ENCODE measurements at regions not wholly inside any gene's neighbourhood (a gene's known extent, or its start where the extent isn't known, plus 50 kb on each side); places are given as distances from the start of the nearest gene placed in this dataset.

DNA sequence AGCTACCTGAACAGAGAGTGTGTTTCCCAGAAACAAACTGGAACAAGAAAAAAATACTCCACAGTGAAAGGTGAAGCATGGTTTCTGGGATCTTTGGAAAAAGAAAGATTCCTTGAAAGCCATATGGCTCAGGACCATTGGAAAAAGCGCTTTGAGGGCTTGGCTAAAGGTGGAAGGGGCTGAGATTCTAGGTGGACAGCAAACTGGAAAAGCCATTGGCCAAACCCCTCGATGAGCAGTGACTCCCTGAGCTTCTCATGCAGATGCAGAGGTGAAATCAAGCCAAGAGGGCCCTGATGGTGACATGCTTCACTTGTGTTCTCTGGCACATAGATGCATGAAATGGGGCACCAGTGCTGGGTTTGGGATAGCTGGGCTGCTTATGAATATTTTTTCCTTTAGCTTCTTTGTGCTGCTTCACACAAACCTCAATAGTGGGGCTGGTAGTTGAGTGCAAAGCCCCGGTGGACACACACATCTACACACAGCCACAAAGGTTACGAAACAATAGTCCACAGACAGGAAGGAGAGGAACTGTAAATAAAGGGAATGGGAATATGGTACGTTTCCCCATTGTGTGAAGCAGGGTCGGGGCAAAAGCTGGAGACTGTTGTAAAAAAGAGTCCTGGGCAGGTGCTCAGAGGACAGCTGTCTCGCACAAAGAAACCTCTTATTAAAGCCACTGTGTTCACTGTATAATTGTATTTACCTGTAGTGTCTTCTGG lies 117.8 kb downstream of the FOXA2 start:
- no peak for DNase-seq (ENCODE audit: low read depth in 2 of 2)

DNA sequence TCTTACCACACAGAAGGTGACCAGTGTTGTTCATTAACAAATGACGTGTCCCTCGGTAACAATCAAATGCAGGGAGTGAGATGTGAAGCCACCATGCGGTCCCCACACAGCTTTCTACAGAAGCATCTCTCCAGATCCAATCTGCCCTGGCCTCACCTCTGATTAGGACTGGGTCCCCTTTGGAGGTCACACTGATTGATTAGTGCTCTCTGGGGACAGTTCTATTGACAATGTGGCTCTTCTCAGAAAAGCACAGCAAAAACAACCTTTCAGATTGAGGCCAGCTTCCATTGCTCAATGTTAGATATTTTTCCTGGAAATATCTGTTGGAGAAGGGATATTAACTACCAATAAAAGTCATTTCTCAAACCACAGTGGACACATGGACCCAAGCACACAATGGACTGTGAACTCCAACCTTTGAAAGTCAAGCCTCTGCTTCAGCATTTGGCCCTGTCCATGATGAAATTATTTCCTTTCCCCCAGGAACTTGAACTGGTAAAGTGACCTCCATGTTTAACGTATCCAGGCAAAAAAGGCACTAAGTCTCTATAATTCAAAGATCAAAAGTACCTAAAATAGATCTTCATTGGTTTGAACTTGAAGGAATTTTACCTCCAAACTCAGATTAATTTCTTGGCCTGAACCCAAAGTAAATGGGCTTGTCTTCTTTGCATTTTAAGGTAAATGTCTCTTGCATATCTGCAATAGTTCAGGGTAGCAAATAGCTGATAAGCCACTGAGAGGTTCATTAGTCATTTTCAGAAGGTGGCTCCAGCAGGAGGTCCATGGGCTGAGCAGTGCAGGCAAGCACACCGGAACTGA lies 118.5 kb downstream of the FOXA2 start:
- no peak for DNase-seq (ENCODE audit: low read depth in 2 of 2)

DNA sequence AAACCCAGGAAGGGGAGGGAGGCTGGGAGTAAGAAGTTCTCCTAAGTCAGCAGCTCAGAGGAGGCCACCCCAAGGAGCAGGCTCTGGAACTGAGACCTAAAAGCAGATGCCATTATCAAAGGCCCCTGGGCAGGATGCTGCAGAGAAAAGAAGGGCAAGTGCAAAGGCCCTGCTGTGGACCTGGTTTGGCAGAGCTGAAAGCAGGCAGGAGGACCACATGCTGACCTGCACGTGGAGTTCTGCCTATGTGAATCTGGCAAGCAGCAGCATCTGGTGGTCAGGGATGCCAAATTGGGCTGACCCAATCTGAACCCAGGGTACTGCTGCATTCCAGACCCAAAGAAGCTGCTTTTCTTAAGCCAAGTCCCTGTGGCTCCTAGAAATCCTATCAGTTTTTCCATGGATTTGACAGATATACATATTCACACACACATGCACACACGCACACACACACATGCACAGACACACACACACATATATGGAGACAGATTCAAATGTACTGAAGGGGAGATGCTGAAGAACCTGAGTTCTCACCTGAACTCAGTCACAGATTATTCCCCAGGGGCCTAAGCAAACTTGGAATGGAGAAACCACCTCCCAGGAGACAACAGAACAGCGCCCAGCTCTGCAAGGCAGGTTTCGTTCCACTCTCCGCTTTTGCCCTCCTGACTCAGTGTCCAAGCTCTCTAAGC lies 119.9 kb downstream of the FOXA2 start:
- DNase-seq (ENCODE audit: low read depth in 2 of 2): no peak

DNA sequence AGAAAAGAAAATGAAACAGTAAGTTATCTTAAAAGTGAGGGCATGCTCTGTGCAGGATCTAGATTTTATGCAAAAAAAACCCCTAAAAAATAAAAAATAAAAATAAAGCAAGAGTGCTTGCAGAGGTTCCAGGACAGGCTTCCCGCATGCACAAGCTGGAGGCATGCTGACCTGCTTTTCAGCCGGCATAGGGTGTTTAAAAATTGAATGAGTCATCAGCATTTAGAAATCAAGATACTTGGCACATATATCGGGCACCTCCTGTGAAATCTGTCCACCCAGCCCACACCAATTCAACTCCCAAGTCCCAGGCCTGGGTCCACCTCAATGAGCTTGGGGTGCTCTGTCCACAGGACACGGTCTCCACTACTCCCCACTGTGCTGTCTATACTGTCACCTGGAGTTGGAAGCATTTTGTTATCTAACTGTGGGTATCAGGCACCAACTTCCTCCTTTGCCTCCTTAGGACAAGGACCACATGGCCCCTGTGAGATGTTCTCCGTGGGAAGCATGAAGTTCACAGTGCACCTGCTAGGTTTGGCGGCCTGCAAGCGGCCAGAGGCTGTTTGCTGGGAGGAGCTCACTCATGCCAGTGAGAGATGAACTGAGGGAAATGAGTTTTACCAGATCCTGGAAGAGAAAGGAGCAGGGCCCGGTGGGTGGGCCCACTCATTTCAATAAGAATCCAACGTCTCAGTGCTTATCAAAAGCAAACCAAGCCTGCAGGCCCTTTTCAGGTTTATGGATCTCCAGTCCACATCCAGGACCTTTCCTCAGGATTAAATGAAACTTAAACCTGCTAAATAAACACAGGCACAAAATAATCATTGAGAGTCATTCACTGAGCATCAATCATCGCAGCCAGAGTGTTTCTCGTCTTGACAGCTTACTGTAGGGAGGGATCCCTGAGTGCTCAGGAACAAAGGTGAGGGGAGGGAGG lies 121.1 kb downstream of the FOXA2 start:
- no peak for DNase-seq (ENCODE audit: low read depth in 2 of 2)

- DNase-seq (ENCODE audit: low read depth in 2 of 2): no peak
These were observed 123.6 kb downstream of the FOXA2 start for GRCh38 chr20:22460803-22461202.

DNA sequence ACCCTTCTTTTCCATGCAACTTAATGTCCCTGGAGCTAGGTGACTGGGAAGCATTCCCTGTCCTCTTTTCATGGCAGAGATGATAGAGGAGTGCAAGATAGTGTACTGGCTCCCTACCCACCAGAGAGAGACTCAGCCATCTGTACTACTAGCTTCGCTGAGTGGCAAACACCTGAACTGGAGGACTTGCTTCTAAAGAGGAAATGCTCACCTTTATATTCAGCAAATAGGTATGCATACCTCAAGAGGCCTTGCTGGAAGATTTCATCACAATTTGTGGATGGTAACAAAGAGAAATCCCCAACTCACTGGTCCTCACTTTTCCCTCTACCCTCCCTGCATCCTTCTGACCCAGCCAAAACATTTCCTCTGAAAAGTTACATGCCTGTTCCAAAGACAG lies 124.1 kb downstream of the FOXA2 start:
- no peak for DNase-seq (ENCODE audit: low read depth in 2 of 2)

- DNase-seq (ENCODE audit: low read depth in 2 of 2): no peak
These were observed 124.6 kb downstream of the FOXA2 start for GRCh38 chr20:22459754-22460153.

- no peak for DNase-seq (ENCODE audit: low read depth in 2 of 2)
These were observed 128.3 kb downstream of the FOXA2 start for GRCh38 chr20:22456109-22456508.

DNA sequence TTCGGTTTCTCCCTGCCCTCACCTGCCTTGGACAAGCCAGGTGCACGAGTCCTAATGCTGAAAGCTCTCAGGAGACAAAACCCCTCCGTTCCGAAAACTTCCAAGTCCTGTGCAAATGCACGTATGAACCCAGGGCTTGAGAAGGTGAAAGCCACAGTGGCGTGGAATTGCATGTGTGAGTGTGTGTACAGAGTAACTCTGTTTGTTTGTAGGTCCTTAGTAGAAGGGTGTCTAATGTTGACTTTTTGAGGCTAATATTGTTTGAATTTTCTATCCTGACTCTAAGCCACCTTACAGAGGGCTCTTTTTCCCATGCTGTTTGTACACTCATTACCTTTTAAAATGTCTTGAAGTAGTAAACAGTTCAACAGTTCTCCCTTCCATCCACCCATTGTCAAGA lies 129.1 kb downstream of the FOXA2 start:
- no peak for DNase-seq (ENCODE audit: low read depth in 2 of 2)

DNA sequence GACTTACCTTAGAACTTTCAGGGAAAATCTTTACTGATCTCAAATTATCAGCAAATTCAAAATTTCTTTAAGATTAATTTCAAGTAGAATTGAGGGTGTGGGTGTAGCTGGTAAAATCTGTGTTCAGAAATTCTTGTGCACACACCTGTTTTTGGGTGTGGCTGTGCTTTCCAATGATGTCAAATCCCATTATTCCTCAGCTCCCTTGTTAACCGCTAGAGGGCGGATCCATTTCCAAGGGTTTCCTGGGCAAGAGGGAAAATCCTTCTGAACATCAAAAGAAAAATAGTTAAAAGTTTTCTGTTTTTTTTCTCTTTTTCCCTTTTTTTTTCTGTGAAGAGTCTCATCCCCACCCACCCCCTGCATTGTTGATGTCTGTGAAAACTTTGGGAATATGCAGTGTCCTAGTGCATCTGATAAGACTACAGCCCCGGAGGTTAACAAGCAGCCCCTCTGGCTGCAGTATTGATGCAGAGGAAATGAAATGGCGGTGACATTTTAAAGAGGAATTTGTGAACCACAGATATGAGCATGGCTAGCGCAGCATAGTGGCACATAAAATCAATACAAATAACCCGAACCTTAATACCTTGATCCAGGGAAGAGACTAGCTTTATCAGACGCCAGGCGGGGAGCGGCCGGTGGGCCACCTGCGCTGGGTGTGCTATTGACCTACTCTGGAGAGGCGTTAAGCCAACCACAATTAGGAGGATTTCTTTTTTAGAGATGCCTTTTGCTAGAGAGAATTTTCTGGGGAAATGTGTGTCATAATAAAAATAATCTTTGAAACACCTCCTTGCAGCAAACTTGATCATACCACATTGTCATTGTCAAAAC lies 130.9 kb downstream of the FOXA2 start:
- DNase-seq (ENCODE audit: low read depth in 2 of 2): no peak

- no peak for DNase-seq (ENCODE audit: low read depth in 2 of 2)
These were observed 131.8 kb downstream of the FOXA2 start for GRCh38 chr20:22452442-22453011.

DNA sequence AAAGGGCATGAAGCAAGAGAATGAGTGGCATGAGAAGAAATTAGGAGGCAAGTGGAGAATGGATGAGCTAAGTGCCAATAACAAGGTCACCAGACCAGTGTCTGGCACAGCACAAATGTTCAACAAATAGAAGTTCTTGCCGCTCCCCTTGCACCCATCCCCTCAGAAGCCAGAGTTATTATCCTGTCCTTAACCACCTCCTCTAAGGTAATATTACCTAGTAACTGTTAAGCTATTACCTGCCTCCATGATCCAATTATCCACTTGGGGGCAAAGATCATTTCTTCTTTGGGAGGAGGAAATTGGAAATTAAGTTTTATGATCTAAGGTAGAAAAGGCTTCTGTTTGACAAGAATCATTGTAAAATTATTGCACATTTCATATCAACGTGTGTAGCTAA lies 133.8 kb downstream of the FOXA2 start:
- no peak for DNase-seq (ENCODE audit: low read depth in 2 of 2)

- DNase-seq (ENCODE audit: low read depth in 2 of 2): no peak
These were observed 135.0 kb downstream of the FOXA2 start for GRCh38 chr20:22449188-22449973.

- no peak for DNase-seq (ENCODE audit: low read depth in 2 of 2)
These were observed 137.0 kb downstream of the FOXA2 start for GRCh38 chr20:22447447-22447778.

- DNase-seq (ENCODE audit: low read depth in 2 of 2): no peak
These were observed 137.5 kb downstream of the FOXA2 start for GRCh38 chr20:22446613-22447446.

DNA sequence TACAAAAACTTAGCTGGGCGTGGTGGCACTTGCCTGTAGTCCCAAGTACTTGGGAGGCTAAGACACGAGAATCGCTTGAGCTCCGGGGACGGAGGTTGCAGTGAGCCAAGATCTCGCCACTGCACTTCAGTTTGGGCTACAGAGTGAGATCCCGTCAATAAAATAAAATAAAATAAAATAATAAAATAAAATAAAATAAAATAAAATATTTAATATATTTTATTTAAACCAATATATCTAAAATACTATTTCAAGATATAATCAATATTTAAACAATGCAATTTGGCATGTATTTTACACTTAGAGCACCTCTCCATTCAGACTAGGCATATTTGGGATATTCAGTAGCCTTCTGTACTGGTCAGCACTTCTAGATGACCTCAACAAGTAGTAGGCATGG lies 142.1 kb downstream of the FOXA2 start:
- DNase-seq (ENCODE audit: low read depth in 2 of 2): no peak

DNA sequence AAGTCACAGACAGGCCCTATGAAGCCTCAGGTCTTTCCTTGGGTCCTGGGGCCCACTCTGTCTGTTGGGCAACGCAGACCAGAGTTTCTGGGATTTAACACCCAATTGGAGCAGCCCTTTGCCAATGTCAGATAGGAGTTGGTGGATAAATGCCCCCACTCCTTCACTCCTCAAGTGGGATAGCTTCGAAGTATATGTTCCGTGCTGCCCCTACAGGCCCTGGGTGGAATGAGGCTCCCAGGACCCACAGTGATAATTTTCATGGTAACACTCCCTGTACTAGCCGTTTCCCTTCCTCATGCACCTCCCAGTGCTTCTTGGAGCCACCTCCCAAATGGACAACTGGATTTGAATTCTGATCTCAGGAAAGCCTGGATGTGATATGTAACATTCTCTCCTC lies 145.4 kb downstream of the FOXA2 start:
- DNase-seq (ENCODE audit: low read depth in 2 of 2): no peak

DNA sequence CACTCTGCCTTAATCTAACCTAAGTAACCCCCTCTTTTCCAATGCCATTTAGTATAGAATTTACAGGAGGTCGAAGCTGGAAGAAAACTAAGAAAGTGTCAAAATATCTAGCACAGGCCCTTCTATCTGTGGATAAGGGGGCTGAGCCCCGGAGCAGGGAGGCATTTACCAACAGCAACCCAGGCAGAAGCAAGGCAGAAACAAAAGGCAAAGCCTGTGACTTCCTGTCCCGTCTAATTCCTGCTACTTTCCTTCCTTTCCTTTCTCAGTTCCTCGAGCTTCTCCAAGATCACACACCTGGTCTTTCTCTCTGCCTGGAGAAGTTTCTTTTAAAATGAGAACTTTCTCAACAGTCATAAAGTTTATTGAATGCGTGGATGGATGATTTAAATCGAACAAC lies 146.0 kb downstream of the FOXA2 start:
- DNase-seq (ENCODE audit: low read depth in 2 of 2): no peak

DNA sequence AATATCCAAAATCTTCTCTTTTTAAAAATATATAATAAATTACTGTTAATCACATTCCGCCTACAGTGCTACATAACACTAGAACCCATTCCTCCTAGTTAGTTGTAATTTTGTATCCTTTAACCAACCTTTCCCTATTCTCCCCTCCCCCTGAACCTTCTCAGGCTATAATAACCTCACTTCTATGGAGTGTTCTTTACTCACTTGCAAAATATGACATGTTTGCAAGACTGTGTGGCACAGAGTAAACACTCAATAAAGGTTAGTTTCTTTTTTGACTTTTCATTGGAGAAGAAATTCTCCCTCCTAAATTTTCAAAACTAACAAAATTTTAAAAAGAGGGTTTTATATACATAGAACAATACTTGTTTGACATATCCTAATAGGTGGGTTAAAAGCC lies 147.0 kb downstream of the FOXA2 start:
- DNase-seq (ENCODE audit: low read depth in 2 of 2): no peak

Measured in stimulated activated CD8-positive, alpha-beta memory T cell treated with anti-CD3 and anti-CD28 coated beads, Interleukin-15, amount 100 ng/mL, for 48 hours (primary cell).